HFF-Myc (cell line): ENCODE measurements at regions not wholly inside any gene's neighbourhood (a gene's known extent, or its start where the extent isn't known, plus 50 kb on each side); places are given as distances from the start of the nearest gene placed in this dataset.
"Not testable (repeated sequence)": the region's sequence is repeated elsewhere in the genome, so short reads cannot be mapped to it uniquely, and the experiment has no call there.

Source experiments
- DNase-seq: peaks from one replicate; pipeline ENCODE4 v3.0.0-alpha.2; 2011; ENCODE audit warnings: low read depth; ENCODE audit errors: extremely low read depth
- H3K4me3 ChIP-seq: replicated peaks from 2 replicates; pipeline ENCODE4 v1.5.1; 2011; ENCODE audit warnings: low read depth, mild to moderate bottlenecking, control low read depth, low read length
- CTCF ChIP-seq: IDR thresholded peaks from 2 replicates; pipeline ENCODE4 v1.5.1; 2012; ENCODE audit warnings: mild to moderate bottlenecking, low read depth, low read length, control low read depth; ENCODE audit errors: missing control alignments

- H3K4me3 ChIP-seq = no peak overlapping the region
- no peak for TF ChIP-seq CTCF
These were observed 663.6 kb upstream of the CHRM3 start for GRCh38 chr1:238722812-238723211.

GRCh38 chr1:238710697-238711096 lies 675.7 kb upstream of the CHRM3 start:
- TF ChIP-seq CTCF = no peak
- DNase-seq = no peak
- H3K4me3 ChIP-seq = no peak overlapping the region

More at GRCh38 chr1:238722812-238723211, 663.6 kb upstream of the CHRM3 start:
- DNase-seq = no peak

- no peak overlapping the region for H3K4me3 ChIP-seq
- TF ChIP-seq CTCF = no peak
- DNase-seq = no peak
These were observed 685.3 kb upstream of the CHRM3 start for GRCh38 chr1:238701024-238701423.

GRCh38 chr1:238690415-238690814 lies 696.0 kb upstream of the CHRM3 start:
- H3K4me3 ChIP-seq = no peak overlapping the region
- no peak for TF ChIP-seq CTCF

GRCh38 chr1:238684576-238684975 lies 701.8 kb upstream of the CHRM3 start:
- H3K4me3 ChIP-seq, DNase-seq: not testable (repeated sequence)

More at GRCh38 chr1:238690415-238690814, 696.0 kb upstream of the CHRM3 start:
- no peak for DNase-seq

GRCh38 chr1:238681451-238681850 lies 704.9 kb upstream of the CHRM3 start:
- DNase-seq = no peak
- TF ChIP-seq CTCF = no peak
- H3K4me3 ChIP-seq = no peak overlapping the region

GRCh38 chr1:238681021-238681420 lies 705.3 kb upstream of the CHRM3 start:
- DNase-seq = no peak
- no peak overlapping the region for H3K4me3 ChIP-seq
- TF ChIP-seq CTCF = no peak

GRCh38 chr1:238677567-238677966 lies 708.8 kb upstream of the CHRM3 start:
- DNase-seq = no peak
- TF ChIP-seq CTCF = no peak
- no peak overlapping the region for H3K4me3 ChIP-seq
